RWPE2 (cell line): ENCODE measurements at regions not wholly inside any gene's neighbourhood (a gene's known extent, or its start where the extent isn't known, plus 50 kb on each side); places are given as distances from the start of the nearest gene placed in this dataset.

Experiments used
- ATAC-seq: fragments of 200-7000 bp; cut with Tn5 transposase; 3 replicates; pipeline ENCODE4 v1.9.1; 2021; ENCODE audit warnings: low read depth
- DNase-seq: peaks from one replicate; pipeline ENCODE4 v3.0.0-alpha.2; 2020; ENCODE audit warnings: low spot score
- H3K27ac ChIP-seq: fragments of 450-650 bp; 2 replicates; pipeline ENCODE4 v1.5.1; 2017; ENCODE audit warnings: mild to moderate bottlenecking; ENCODE audit not compliant: poor library complexity, severe bottlenecking
- H3K27me3 ChIP-seq: fragments of 250-450 bp; sonication (Bioruptor Pico); 2 replicates; pipeline ENCODE4 v1.5.1; 2021; ENCODE audit warnings: mild to moderate bottlenecking, moderate library complexity; ENCODE audit not compliant: insufficient read depth, poor library complexity, severe bottlenecking
- H3K36me3 ChIP-seq: fragments of 250-450 bp; sonication (Bioruptor Pico); 2 replicates; pipeline ENCODE4 v1.5.1; 2020; ENCODE audit warnings: low read depth, mild to moderate bottlenecking, moderate library complexity
- H3K4me1 ChIP-seq: fragments of 250-450 bp; sonication (Bioruptor Pico); 2 replicates; pipeline ENCODE4 v1.5.1; 2021; ENCODE audit warnings: mild to moderate bottlenecking, moderate library complexity; ENCODE audit not compliant: insufficient read depth, poor library complexity, severe bottlenecking
- H3K4me3 ChIP-seq: fragments of 250-450 bp; sonication (Bioruptor Pico); 2 replicates; pipeline ENCODE4 v1.5.1; 2021; ENCODE audit warnings: mild to moderate bottlenecking, moderate library complexity; ENCODE audit not compliant: severe bottlenecking
- H3K9me3 ChIP-seq: fragments of 250-450 bp; sonication (Bioruptor Pico); 2 replicates; pipeline ENCODE4 v1.5.1; 2021; ENCODE audit warnings: mild to moderate bottlenecking, moderate library complexity; ENCODE audit not compliant: severe bottlenecking
- CTCF ChIP-seq: fragments of 450-650 bp; IDR thresholded peaks from one replicate; pipeline ENCODE4 v1.5.1; 2017; ENCODE audit warnings: mild to moderate bottlenecking, moderate library complexity; ENCODE audit not compliant: poor library complexity, severe bottlenecking

GRCh38 chr14:86802726-86803125, 1190.3 kb downstream of the GALC start:
- no peak for ATAC-seq
- TF ChIP-seq CTCF = no peak

GRCh38 chr14:86799244-86799647, 1193.7 kb downstream of the GALC start:
- peak; percentile 63 for DNase-seq
- H3K27me3 ChIP-seq = no peaks in the 10 kb centered on the region
- TF ChIP-seq CTCF = peak; percentile 69
- no peaks in the 10 kb centered on the region for H3K9me3 ChIP-seq
- peaks cover 14% of the 10 kb centered on the region for H3K4me1 ChIP-seq
- peak; percentile 99 for ATAC-seq
- peak overlapping the region; percentile 35 for H3K27ac ChIP-seq
- no peak overlapping the region for H3K4me3 ChIP-seq
- no peaks in the 10 kb centered on the region for H3K36me3 ChIP-seq

More at GRCh38 chr14:86802726-86803125, 1190.3 kb downstream of the GALC start:
- no peak for DNase-seq
- peaks cover 14% of the 10 kb centered on the region for H3K4me1 ChIP-seq
- H3K9me3 ChIP-seq = no peaks in the 10 kb centered on the region
- no peak overlapping the region for H3K4me3 ChIP-seq
- no peaks in the 10 kb centered on the region for H3K27me3 ChIP-seq
- H3K27ac ChIP-seq = no peak overlapping the region
- H3K36me3 ChIP-seq = no peaks in the 10 kb centered on the region

GRCh38 chr14:86798330-86798729, 1194.7 kb downstream of the GALC start:
- DNase-seq = no peak
- no peaks in the 10 kb centered on the region for H3K9me3 ChIP-seq
- peaks cover 14% of the 10 kb centered on the region for H3K4me1 ChIP-seq
- H3K4me3 ChIP-seq = no peak overlapping the region
- no peaks in the 10 kb centered on the region for H3K36me3 ChIP-seq
- TF ChIP-seq CTCF = no peak
- no peaks in the 10 kb centered on the region for H3K27me3 ChIP-seq
- ATAC-seq = no peak
- H3K27ac ChIP-seq = peak overlapping the region; percentile 35

- TF ChIP-seq CTCF = no peak
- no peak for DNase-seq
- H3K27ac ChIP-seq = no peak overlapping the region
- no peaks in the 10 kb centered on the region for H3K9me3 ChIP-seq
- no peaks in the 10 kb centered on the region for H3K36me3 ChIP-seq
- peaks cover 14% of the 10 kb centered on the region for H3K4me1 ChIP-seq
- ATAC-seq = no peak
- no peak overlapping the region for H3K4me3 ChIP-seq
- H3K27me3 ChIP-seq = no peaks in the 10 kb centered on the region
Measured at GRCh38 chr14:86797075-86797351, 1196.0 kb downstream of the GALC start.

GRCh38 chr14:86796221-86797074, 1196.5 kb downstream of the GALC start:
- no peak for DNase-seq
- Histone ChIP-seq H3K9me3 (no peaks in the 10 kb centered on the region), H3K27me3 (no peaks in the 10 kb centered on the region), H3K36me3 (no peaks in the 10 kb centered on the region), H3K4me1 (peaks cover 14% of the 10 kb centered on the region), H3K27ac (no peak overlapping the region), H3K4me3 (no peak overlapping the region)
- no peak for TF ChIP-seq CTCF
- no peak for ATAC-seq
